HG03442 (cell line): ENCODE measurements at regions not wholly inside any gene's neighbourhood (a gene's known extent, or its start where the extent isn't known, plus 50 kb on each side); places are given as distances from the start of the nearest gene placed in this dataset.

ENCODE experiments used
- ATAC-seq: cut with Tn5 transposase; IDR thresholded peaks from one replicate; pipeline ENCODE4 v1.9.1; 2021; ENCODE audit warnings: mild to moderate bottlenecking, moderate library complexity; ENCODE audit not compliant: unreplicated experiment

DNA sequence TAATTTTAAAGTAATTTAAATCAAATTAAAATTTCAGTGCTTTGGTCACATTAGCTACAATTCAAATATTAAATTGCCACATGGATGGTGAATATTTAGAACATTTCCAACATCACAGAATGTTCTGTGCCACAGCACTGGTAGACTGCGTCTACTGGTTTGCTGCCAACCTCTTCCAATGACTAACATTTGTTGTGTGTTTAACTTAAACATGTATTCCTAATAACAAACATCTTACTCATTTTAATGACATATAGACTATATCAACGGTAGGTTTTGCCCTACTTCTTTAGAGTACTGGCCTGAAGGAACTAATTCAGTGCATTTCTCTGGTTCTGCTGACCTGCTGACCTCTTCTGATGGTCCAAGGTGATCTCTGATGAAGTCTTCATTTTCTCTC lies 157.6 kb downstream of the DCK start:
- ATAC-seq = no peak

DNA sequence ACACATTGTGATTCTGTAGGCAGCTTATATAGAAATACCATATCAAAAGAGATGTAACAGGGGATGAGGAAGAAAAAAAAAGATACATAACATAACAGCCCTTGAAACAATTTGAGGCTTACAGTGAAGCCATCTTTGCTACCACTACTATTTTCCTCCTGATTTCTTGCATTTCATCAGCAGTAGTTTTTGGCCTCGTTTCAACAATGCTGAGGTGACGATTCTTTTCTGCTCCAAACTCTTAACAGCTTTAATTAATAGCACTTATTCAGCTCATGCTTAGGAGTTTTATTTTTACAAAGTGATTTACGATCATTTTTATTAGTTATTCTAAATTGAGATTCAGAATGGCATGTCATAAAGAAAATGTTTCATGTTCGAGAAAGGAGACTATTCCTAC lies 163.2 kb downstream of the DCK start:
- ATAC-seq = no peak

DNA sequence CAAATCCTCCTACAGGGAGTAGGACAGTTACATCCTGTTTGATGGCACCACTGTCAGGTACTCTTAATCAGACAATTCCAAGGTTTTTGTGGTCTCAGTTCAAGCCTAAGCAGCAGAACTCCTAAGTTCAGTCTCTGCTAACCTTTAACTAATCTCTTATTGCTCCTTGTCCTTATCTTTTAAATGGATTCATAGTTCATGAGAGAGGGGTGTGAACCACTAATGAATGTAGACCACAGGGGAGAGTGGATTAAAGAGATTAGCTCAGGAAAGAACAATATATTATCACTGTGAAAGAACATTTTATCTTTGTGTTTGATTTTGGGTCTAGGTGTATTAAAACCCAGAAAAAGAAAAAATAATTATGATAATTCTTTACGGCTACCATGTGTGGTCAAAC lies 168.9 kb downstream of the DCK start:
- no peak for ATAC-seq

DNA sequence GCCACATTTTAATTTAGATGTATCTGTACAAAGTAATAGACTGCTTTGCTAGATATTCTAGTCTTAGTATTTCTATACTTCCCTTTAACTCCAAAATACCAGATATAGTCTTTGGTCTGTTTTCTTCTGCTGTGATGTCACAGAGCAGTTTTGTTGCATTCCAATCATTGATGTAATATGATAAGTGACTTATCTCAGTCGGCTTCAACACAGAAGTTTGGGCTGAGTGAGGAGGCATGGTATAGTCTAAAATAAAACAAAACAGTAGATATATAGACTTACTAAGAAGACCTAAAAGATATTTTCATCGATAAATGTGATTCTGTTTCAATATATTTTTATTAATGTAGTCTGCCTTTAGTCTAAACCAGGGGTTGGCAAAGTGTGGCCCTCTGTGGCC lies 169.9 kb downstream of the DCK start:
- ATAC-seq = no peak

DNA sequence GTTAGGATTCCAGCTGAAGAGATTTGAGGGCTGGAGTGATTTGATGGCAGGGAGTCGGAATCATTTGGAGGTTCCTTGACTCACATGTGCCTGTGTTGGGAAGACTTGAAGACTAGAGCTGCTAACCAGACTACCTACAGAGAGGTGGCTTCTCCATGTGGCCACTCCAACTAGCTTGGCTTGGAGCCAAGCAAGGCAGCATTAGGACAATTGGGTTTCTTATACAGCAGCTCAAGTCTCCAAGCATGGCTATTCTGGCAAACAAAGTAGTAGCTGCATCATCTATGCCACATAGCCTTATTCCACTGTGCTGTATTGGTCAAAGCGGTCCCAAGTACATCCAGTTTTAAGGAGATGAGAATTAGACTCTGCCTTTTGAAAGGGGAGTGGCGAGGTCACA lies 171.7 kb upstream of the SLC4A4 start:
- ATAC-seq = no peak

DNA sequence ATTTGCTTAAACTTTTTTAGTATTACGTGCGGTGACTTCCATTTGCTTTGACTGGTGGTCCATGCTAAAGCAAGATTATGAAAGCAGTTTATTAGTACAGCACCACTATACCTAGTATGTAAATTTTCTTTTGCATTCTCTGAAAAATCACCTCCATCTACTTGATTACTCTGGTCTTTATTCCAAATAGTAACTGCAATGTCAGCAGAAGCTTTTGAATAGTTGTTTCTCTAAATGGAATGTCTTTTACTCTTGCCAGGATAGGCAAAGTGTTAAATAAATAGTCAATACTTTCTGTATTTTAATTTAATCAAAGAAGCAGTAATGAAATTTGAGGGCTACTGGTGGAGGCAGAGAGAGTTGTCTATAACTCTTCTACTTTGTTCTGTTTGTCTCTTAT lies 167.2 kb upstream of the SLC4A4 start:
- no peak for ATAC-seq

DNA sequence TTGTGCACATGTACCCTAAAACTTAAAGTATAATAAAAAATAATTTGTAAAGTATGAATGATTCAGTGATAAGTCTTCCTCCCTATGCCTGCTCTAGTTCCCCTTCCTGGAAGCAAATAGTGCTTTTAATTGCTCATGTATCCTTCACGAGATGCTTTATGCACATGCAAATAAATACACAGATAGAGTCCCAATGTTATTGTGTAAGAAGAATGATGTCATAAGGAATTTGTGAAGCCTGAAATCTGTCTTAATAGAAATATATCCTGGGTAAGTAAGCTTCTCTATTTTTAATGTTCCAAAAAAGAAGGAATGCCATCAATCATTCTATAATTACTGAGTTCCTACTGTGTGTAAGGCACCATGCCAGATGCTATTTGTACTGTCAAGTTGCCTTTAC lies 157.5 kb upstream of the SLC4A4 start:
- ATAC-seq = no peak

DNA sequence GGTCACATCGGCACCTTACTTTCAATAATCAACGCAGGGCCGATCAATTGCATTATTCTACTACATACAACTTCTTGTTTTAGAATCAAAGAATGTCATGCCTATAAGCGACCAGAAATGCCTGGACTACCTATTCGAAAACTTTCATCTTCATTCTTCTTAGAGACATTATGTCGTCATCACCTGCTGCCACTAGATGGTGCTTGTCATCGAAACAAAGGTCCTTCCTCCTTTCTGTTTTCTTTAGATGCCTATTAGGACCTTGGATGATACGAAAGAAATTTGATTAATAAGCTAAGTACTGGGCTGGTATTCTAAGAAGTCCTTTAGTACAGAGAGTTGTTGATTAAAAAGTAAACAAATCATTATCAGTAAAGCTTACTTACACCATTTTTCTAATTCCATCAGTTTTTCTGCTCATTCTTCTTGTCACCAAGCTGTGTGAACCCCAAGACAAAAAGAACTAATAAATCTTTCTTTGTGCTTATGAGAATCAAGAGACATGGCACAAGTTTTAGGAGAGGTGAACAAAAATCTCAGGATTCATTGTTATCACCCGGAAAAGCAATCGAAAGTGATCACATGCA lies 154.5 kb upstream of the SLC4A4 start:
- ATAC-seq = peak; percentile 75

DNA sequence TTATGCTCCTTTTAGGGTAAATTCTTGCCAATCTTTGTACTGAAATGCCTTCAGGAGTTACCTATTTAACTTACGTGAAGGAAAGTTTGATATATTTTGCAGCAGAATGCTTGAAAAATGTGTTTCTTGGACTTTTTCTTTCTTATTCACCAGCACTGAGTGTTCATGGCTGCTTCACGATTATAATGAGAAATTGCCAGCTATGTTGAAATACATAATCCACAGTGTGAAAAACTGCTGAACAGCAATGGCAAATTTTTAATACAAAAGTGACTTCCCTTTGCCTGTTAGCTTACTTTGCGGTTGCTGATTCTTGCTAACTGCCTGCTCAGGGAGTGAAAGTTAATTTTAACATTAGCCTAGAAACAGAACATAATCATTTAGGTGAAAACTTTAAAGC lies 153.8 kb upstream of the SLC4A4 start:
- ATAC-seq = no peak

DNA sequence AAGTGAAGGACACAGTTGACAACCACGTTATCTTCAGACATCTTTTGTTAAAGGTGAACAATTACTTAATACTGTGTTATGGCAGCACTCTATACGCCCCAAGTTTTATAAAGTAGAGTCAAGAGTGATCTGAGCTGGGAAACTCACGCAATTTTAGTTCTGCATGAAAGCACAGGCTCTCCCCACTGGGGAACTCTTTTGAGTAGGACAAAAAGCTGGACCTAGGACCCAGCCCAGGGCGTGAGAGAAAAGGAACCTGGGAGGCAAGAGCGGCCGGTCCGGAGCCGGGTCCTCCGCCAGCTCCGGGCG lies 152.6 kb upstream of the SLC4A4 start:
- ATAC-seq = no peak

DNA sequence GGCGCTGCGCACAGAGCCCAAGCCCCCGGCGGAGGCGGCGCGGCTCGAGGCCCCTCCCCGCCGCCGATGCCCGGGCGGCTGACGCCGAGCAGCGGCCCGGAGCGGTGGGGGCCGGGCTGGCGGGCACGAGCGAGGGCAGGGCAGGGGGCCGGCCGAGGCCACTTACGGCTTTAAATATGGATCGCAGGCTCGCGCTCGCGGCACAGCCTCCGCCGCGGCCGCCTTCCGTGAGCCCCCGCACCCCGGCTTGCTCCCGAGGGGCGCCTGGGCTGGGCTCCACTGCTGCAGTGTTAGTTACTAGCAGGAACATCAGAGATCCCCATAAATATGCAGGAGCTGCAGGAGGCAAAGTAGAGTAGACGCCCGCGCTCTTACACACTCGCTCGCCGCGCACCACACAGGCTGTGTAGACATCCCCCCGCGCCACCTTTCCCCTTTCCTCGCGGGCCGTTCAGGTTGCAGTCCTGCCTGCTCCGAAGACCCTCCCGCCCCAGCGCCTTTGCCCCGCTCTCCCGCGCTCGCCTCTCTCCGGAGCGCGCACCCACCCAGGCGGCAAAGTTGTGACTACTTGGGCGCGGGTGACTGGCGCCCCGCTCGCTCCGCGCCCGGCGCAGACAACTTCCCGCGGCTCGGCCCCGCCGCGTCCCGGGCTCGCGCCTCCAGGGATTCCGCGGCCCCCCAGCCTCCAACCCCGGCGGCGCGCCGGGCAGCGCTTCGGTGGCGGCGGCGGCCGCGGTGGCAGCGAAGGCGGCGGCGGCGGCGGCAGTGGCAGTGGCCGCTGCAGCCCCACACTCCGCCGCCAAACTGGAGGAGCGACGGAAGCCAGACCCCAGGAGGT lies 152.0 kb upstream of the SLC4A4 start:
- no peak for ATAC-seq

DNA sequence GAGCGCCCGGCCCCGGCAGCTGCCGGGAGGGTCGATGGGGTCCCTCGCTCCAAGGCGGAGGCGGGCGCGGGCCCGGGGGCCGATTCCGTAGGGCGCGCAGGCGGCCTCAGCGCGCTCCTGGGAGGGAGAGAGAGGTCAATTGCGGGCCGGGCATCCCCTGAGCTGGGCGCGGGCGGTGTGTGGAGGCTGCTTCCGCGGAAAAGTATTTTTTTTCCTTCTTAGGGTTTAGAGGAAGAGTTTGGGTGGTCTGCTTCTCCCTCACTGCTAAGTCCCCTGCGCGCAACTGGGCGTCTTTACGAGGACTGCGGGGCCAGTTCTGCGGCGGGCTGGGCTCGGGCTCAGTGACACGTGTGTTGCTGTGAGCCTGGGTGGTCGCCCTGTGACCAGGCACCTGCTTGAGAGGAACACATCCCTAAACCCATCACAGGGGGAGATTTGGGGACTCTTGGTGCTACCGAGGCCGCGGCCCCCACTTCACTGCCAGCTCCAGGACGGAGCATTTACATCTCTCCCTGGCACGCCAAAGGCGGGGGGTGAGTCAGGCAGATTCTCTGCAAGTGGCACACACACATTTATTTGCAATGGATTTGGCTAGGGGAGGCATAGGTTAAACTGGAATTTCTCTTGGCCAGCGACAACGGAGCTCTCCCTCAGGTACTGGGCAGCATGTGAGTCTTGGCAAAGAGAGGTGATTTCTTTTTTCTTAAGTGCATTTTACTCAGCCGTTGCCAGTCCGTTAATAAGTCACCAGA lies 151.2 kb upstream of the SLC4A4 start:
- no peak for ATAC-seq

DNA sequence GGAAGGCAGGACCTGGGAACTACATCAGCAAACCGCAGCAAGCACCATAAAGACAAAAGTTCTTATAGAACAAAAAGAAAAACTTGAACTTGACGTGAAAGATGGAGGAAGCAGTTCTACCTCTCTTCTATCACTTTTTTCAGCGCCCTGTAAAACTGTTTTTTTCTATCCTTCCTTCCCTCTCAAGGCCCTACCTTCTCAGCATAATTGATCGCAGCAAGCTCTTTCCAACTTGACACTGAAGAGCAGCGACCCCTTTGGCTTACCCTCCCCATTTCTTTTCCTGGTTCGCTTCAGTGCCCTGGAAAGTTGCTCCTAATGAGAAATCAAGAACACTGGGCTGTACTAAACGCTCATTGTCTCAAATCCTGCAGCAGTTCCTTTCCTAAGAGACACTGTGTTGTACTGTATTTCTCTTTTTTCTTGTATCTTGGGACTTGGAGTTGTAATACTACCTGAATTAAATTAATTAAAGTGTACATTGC lies 150.6 kb upstream of the SLC4A4 start:
- ATAC-seq = no peak

DNA sequence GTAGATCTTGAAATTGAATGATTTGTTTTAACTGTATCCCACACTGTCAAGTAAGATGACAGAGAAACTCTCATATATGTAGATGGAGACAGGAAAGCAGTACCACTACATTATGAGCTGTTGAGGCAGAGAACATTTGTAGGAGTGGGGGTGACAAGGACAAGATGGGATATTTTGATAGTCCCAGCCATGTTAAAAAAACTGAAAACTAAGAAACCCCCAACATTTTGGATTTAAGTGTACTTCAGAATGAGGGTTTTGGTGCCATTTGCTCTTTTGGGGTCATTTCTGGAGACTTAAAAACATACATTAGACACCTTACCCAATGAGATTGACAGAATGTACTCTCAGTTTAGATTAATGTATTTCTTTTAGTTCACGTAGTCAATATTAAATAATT lies 149.9 kb upstream of the SLC4A4 start:
- ATAC-seq = no peak

DNA sequence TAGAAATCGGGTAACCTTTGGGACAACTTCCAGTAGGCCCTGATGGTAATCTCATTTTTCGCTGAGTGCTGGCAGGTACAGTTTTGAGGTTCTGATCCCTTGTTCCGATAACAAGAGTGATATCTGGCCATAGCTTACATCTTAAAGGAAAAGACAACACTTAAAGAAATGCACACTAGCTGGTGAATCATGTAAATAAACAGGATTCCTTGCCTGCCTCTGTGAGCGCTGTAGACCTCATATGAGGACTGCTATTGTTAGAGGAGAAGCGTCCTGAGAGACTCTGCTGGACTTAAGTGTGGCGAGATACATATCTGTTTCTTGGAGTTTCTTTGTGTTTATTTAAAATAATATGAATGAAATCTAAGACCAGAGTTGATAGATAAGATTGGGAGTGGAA lies 149.3 kb upstream of the SLC4A4 start:
- no peak for ATAC-seq

DNA sequence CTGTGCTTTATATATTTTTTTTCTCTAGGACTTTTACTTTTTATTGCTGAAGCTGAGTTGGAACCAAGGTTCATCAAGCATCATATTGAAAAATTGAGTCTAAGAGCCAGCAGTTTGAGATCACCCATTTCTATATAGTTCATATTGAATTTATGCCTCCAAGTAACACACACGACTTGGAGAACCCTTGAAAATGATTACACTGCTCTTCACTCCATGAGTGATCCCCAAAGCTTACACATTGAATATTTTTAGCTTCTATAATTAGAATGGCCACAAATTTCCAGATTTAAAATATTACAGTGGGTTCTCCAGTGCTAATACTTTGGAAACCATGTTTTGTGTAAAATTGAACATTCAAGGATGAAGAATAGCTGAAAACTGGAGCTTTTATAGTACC lies 144.4 kb upstream of the SLC4A4 start:
- no peak for ATAC-seq

DNA sequence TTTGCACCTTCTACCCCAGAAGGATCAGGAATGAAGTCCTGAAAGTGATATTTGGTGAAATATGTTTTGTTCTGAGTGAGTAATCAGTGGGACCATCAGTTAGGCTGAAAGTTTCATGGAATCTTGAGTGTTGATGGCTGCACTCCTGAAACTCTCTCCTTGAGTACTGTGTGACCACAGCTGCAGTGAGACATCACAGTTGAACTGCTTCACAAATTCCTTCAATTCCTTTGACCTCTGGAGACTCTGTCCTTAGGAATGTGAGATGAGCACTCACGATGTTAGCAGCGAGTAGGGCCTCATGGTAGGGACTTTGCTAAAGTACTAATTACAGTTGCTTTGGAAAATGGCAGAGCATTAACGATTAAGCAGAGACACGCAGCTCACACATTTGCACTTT lies 142.9 kb upstream of the SLC4A4 start:
- no peak for ATAC-seq

DNA sequence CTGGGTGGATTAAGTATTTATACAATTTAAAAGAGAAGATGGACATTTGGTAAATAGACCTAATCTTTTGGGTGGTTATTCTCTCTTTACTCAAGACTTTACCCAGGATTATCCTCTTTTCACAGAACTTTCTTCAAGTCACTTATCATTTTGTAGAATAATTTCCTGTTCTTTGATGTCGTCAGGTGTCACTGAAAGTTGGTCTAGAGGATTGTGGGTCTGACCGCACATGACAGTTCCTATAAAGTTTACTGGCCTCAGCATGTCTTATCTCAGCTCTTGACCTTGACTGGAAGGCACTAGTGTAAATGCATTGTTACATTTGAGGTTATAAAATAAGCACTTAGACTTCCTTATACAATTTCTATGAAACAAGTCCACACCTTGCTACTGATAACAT lies 139.9 kb upstream of the SLC4A4 start:
- no peak for ATAC-seq

DNA sequence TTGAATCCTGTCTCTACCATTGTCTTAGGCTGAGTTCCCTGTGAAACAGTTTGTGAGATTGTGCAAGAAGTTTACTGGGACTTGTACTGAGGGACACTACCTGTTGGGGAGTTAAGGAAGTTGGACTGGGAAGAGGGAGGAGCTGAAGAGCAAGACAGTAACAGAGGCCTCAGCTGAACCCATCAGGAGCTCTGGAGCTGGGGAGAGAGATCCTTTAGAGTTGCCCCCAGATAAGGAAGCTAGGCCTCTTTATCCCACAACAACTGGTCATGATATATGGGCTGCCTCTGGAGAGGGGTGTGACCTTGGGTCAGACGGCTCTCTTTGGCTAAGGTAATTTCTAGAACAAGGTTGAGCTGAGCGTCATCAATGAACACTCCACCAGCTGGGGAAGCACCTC lies 137.8 kb upstream of the SLC4A4 start:
- no peak for ATAC-seq

DNA sequence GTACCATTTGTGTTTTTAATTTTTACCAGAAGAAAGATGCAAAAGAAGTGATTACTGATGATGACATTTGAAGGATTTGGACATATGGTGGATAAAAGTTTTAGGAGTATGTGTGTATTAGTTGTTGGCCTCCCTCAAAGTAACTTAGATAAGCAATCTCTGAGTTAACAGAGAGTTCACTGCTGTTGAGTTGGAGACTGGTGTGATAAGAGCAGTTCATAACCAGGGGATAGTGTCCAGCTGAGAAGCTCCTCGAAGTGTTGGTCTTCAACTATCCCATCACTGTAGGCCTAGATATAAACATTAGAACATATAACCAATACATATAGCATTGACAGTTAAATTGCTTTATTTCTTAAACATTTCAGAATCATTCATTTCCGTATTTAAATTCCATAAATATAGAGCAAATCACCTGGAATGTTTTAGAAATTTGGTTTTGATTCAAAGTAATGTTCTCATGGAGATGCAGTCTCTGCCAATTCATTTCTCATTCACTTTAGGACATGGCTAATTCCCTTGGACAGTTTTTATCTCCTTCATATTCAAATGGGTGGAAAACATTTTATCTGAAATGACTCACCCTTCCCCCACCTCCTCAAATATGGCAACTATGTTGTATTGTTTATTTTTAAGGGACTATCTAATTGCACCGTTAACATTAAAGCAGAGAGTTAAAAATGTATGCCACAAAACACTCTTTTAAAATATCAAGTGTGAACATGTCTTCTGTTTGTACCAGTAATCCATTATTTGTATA lies 136.8 kb upstream of the SLC4A4 start:
- no peak for ATAC-seq

DNA sequence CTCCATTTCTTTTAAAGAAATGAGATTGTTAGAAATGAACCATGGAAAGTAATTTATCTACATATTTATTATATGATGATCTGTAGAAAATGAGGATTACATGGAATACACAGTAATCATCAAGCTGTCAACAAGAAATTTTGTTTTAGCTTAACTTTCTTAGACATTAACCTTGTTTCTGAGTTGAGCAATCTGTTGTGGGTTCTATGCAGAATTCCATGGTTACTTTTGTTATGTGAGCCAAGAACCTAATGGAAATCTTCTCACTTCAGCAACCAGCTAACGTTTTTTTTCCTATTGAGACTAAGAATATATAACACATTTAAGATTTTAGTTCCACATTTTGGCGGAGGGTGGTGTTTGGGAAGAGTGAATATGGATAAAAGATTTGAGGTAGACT lies 136.1 kb upstream of the SLC4A4 start:
- ATAC-seq = no peak
